ENCODE measurements at regions not wholly inside any gene's neighbourhood (a gene's known extent, or its start where the extent isn't known, plus 50 kb on each side); places are given as distances from the start of the nearest gene placed in this dataset.

- no peak for DNase-seq (ENCODE audit: low read depth in 1 of 2, low spot score in 2 of 2)
- H3K4me3 ChIP-seq = no peak overlapping the region
- no peaks in the 10 kb centered on the region for H3K9me3 ChIP-seq (replicated peaks)
- H3K4me1 ChIP-seq (replicated peaks) = no peaks in the 10 kb centered on the region
- H3K36me3 ChIP-seq = no peaks in the 10 kb centered on the region
- H3K27ac ChIP-seq = no peak overlapping the region
- H3K27me3 ChIP-seq (replicated peaks) = peaks cover 14% of the 10 kb centered on the region; the same call in 1 of the 2 replicates
These were observed 127.3 kb upstream of the LINGO1 start for GRCh38 chr15:77759896-77760592.

- no peaks in the 10 kb centered on the region for H3K36me3 ChIP-seq
- H3K4me1 ChIP-seq (replicated peaks) = no peaks in the 10 kb centered on the region
- H3K4me3 ChIP-seq = no peak overlapping the region
- H3K9me3 ChIP-seq (replicated peaks) = no peaks in the 10 kb centered on the region
- DNase-seq (ENCODE audit: low read depth in 1 of 2, low spot score in 2 of 2) = no peak
- H3K27me3 ChIP-seq (replicated peaks) = no peaks in the 10 kb centered on the region; the same call in 1 of the 2 replicates
- no peak overlapping the region for H3K27ac ChIP-seq
These were observed 121.2 kb upstream of the LINGO1 start for GRCh38 chr15:77753939-77754338.

DNA sequence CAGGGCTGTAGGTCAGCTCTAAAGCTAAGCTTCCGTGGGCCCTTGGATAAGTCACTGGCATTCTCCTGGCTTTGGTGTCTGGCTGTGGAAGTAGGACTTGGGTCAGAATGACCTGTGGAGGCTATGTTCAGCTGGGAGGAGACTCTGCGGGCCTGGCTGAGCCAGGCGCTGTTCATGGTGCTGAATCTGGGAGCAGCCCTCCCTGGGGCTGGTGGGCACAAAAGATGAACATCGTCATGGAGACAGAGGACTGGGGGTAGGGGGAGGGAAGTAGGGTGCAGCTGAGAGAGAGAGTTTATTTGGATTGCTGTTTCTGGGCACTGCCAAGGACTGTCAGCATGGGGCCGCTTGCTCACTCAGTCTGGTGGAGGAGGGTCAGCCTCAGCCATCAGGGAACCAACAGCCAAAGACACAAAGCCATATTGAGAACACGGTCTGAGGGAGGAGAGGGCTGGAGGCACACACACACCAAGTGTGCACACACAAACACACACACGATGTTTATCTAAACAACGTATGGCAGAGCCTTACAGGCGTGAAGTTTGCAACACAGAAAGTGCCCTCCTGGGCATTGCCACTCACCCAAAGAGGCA is 120.7 kb upstream of the LINGO1 start:
- no peaks in the 10 kb centered on the region for H3K4me1 ChIP-seq (replicated peaks)
- H3K27me3 ChIP-seq (replicated peaks) = no peaks in the 10 kb centered on the region; the same call in 1 of the 2 replicates
- no peaks in the 10 kb centered on the region for H3K9me3 ChIP-seq (replicated peaks)
- no peak overlapping the region for H3K27ac ChIP-seq
- no peak overlapping the region for H3K4me3 ChIP-seq
- DNase-seq (ENCODE audit: low read depth in 1 of 2, low spot score in 2 of 2) = no peak
- no peaks in the 10 kb centered on the region for H3K36me3 ChIP-seq

DNA sequence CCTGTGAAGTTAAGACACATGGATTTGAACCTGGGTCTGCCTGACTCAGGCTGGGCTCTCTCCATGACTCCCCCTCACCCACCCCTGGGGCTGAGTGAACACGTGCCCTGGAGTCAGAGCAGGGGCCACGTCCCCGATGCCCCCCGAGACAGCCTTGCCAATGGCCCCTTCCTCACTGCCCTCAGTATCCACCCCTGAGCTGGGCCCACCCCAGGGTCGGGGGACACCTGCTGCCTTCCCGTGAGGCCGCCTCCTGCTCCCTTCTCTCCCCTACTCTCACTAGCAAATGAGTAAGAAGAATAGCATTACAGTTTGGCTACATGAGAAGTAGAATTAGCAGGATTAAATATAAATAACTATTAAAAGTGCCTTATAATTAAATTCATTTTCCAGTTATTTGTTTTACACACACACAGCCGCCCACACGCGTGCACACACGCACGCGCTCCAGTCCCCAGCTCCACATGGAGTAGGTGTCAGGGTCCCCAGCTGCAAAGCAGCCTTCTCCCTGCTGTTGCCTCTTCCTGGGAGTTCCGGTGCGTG is 117.4 kb upstream of the LINGO1 start:
- DNase-seq (ENCODE audit: low read depth in 1 of 2, low spot score in 2 of 2) = no peak
- Histone ChIP-seq H3K4me3 (no peak overlapping the region), H3K9me3 (replicated peaks) (no peaks in the 10 kb centered on the region), H3K4me1 (replicated peaks) (no peaks in the 10 kb centered on the region), H3K36me3 (no peaks in the 10 kb centered on the region), H3K27me3 (replicated peaks) (no peaks in the 10 kb centered on the region; the same call in 1 of the 2 replicates), H3K27ac (no peak overlapping the region)

DNA sequence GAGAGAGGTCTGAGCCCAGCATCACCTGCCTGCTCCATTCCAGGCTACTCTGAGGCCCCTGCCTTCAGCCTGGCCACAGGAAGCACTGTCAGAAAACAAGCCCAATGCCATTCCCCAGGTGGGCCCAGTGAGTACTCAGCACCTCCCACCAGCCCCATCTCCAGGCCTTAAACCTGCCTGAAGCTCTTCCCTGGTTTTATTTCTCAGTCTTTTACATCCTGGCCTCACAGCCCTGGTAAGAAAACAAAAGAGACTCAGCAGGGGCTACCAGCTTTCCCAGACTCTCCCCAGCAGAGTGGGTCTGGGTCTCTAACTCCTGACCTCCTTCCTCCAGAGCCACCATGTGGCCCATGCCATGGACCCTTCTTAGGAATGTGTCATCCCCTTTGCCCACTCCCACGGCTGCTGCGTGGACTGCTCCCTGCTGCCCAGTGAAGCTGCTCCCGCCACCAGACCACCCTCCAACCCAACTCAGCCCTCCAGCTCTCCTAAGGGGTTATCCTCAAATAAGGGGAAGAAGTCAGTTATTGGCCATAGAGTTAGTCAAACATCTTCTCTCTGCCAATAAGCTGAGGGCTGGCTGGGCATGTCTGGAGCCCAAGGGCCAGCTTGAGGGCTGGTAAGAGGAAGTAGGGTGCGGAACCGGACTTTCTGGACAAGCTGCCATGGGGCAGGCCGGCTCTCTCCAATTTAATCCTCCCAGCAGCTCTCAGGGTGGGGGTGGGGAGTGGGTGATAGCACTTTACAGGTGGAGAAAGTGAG is 116.7 kb upstream of the LINGO1 start:
- Histone ChIP-seq H3K4me1 (replicated peaks) (no peaks in the 10 kb centered on the region), H3K27me3 (replicated peaks) (peaks cover 3% of the 10 kb centered on the region; the same call in 1 of the 2 replicates)

GRCh38 chr15:77748078-77749064 is 115.7 kb upstream of the LINGO1 start:
- H3K27me3 ChIP-seq (replicated peaks) = peaks cover 10% of the 10 kb centered on the region; the same call in 1 of the 2 replicates
- H3K4me1 ChIP-seq (replicated peaks) = no peaks in the 10 kb centered on the region
- no peak for DNase-seq (ENCODE audit: low read depth in 1 of 2, low spot score in 2 of 2)
- no peak overlapping the region for H3K4me3 ChIP-seq
- H3K36me3 ChIP-seq = no peaks in the 10 kb centered on the region
- no peaks in the 10 kb centered on the region for H3K9me3 ChIP-seq (replicated peaks)
- no peak overlapping the region for H3K27ac ChIP-seq

More for the DNA sequence above, 116.7 kb upstream of the LINGO1 start:
- Histone ChIP-seq H3K36me3 (no peaks in the 10 kb centered on the region), H3K4me3 (no peak overlapping the region), H3K9me3 (replicated peaks) (no peaks in the 10 kb centered on the region), H3K27ac (no peak overlapping the region)
- DNase-seq (ENCODE audit: low read depth in 1 of 2, low spot score in 2 of 2) = no peak

GRCh38 chr15:77747175-77748077 is 114.7 kb upstream of the LINGO1 start:
- no peaks in the 10 kb centered on the region for H3K36me3 ChIP-seq
- no peaks in the 10 kb centered on the region for H3K4me1 ChIP-seq (replicated peaks)
- H3K4me3 ChIP-seq = no peak overlapping the region
- no peak overlapping the region for H3K27ac ChIP-seq
- H3K27me3 ChIP-seq (replicated peaks) = peaks cover 13% of the 10 kb centered on the region
- H3K9me3 ChIP-seq (replicated peaks) = no peaks in the 10 kb centered on the region
- no peak for DNase-seq (ENCODE audit: low read depth in 1 of 2, low spot score in 2 of 2)

DNA sequence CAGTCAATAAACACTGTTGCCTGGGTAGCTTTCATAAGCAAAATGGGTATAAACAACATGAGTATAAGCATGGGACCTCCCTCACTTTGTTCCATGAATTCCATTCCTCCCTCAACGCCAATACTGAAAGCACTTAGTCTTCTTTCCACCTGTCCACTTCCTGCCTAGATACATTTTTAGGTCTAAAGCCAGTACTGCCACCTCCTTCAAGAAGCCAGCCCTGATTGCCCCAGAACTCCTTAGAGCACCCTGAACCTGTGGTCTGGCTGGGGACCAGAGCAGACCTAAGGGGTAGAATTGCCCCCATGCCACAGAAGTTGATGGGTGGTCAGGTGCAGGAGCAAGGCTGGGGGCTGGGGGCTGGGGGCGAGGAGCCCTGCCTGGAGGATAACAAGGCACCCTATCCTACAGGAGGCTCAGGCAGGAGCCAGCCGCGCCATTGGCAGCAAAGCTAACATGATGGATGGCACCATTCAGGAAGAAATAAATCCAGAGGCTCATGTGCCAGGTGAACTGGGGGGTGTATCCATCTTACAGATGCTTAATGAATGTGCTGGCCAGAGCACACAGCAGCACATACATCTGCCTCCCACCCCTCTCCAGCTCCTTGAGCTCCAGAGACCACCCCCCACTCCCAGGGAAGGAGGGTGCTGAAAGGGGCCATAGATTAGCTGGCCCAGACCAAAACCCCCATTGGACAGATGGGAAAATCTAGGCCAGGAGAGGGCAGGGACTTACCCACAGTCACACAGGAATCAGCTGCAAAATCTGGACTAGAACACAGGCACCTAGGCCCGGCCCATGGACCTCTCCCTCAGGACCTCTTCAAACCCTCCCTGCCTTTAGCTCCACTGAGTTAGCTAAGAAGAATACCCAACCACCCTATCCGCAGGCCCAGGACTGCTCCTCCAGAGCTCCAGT is 113.8 kb upstream of the LINGO1 start:
- Histone ChIP-seq H3K27ac (no peak overlapping the region), H3K9me3 (replicated peaks) (no peaks in the 10 kb centered on the region), H3K27me3 (replicated peaks) (peaks cover 22% of the 10 kb centered on the region), H3K4me1 (replicated peaks) (no peaks in the 10 kb centered on the region), H3K36me3 (no peaks in the 10 kb centered on the region), H3K4me3 (no peak overlapping the region)
- no peak for DNase-seq (ENCODE audit: low read depth in 1 of 2, low spot score in 2 of 2)

GRCh38 chr15:77744398-77744797 is 111.7 kb upstream of the LINGO1 start:
- Histone ChIP-seq H3K4me1 (replicated peaks) (no peaks in the 10 kb centered on the region), H3K27ac (no peak overlapping the region), H3K4me3 (no peak overlapping the region), H3K9me3 (replicated peaks) (no peaks in the 10 kb centered on the region), H3K36me3 (no peaks in the 10 kb centered on the region), H3K27me3 (replicated peaks) (peaks cover 32% of the 10 kb centered on the region)
- DNase-seq (ENCODE audit: low read depth in 1 of 2, low spot score in 2 of 2) = no peak

GRCh38 chr15:77742570-77742969 is 109.9 kb upstream of the LINGO1 start:
- H3K27me3 ChIP-seq (replicated peaks) = peaks cover 50% of the 10 kb centered on the region
- H3K4me3 ChIP-seq = no peak overlapping the region
- H3K36me3 ChIP-seq = no peaks in the 10 kb centered on the region
- no peak for DNase-seq (ENCODE audit: low read depth in 1 of 2, low spot score in 2 of 2)
- no peaks in the 10 kb centered on the region for H3K4me1 ChIP-seq (replicated peaks)
- no peaks in the 10 kb centered on the region for H3K9me3 ChIP-seq (replicated peaks)
- no peak overlapping the region for H3K27ac ChIP-seq

- peaks cover 53% of the 10 kb centered on the region for H3K27me3 ChIP-seq (replicated peaks)
- H3K4me1 ChIP-seq (replicated peaks) = no peaks in the 10 kb centered on the region
- H3K36me3 ChIP-seq = no peaks in the 10 kb centered on the region
- no peaks in the 10 kb centered on the region for H3K9me3 ChIP-seq (replicated peaks)
- H3K4me3 ChIP-seq = no peak overlapping the region
- no peak overlapping the region for H3K27ac ChIP-seq
- DNase-seq (ENCODE audit: low read depth in 1 of 2, low spot score in 2 of 2) = no peak
These were observed 109.4 kb upstream of the LINGO1 start for GRCh38 chr15:77742127-77742526.
